ENCODE measurements at regions not wholly inside any gene's neighbourhood (a gene's known extent, or its start where the extent isn't known, plus 50 kb on each side); places are given as distances from the start of the nearest gene placed in this dataset.
"Not testable (repeated sequence)": the region's sequence is repeated elsewhere in the genome, so short reads cannot be mapped to it uniquely, and the experiment has no call there.

DNA sequence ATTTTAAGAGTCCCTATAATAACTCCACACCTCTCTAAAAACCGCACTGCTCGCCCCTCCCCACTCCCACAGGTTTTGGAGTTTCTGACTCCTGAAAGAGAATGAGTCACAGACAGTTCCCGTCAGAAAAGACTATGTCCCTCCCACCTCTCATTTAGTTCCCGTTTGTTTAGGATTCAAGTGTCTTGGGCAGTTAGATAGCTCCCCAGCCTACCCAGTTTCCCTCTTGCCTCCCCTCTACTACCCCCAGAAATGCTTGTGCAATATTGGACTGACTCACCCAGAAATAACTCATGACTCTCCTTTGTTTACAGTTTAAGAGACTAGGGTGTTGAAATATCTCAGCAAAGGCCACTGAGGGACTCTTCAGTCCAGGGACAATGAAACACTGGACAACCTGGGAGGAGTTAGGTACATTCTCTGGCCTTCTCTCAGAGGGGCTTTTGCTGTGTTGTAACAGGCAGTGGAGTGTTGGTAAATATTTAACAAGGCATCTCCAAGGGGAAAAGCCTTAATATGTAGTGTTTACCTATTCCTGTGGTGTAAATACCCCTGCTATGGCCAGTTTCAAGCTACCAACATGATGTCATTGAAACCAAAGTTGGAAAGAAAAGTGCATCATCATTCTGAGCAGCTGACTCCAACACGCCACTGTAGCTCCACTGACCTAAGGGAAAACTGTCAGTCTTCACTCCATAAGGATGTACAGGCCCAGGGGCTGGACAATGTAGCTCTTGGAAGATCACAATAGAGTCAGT, 96.1 kb upstream of the CHD2 start:
- TF ChIP-seq, protein P1, sequence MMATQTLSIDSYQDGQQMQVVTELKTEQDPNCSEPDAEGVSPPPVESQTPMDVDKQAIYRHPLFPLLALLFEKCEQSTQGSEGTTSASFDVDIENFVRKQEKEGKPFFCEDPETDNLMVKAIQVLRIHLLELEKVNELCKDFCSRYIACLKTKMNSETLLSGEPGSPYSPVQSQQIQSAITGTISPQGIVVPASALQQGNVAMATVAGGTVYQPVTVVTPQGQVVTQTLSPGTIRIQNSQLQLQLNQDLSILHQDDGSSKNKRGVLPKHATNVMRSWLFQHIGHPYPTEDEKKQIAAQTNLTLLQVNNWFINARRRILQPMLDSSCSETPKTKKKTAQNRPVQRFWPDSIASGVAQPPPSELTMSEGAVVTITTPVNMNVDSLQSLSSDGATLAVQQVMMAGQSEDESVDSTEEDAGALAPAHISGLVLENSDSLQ (IDR thresholded peaks at IDR 0.05), result peak; percentile 35; the same call in 1 of the 2 replicates
- no peak for TF ChIP-seq BHLHE40 (IDR thresholded peaks at IDR 0.05; ENCODE audit: borderline replicate concordance)

DNA sequence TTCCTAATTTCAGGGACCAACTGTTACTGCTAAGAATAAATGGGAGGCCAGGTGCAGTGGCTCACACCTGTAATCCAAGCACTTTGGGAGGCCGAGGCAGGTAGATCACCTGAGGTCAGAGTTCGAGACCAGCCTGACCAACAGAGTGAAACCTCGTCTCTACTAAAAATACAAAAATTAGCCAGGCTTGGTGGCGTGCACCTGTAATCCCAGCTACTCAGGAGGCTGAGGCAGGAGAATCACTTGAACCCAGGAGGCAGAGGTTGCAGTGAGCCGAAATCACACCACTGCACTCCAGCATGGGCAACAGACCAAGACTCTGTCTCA, 95.6 kb upstream of the CHD2 start:
- not testable (repeated sequence) for DNase-seq (ENCODE audit: extremely low spot score)
- CTCF ChIA-PET, result interaction anchor here (1.4 kb wide), 1 partner anchor 132 kb away, joined by 3 read pairs; no protein-coding TSS in a partner anchor
- POLR2A ChIA-PET, result interaction anchor here (0.8 to 5.7 kb wide), 6 partner anchors 18 to 113 kb away, joined by 3 to 55 read pairs (median 4); no protein-coding TSS in a partner anchor

More for the DNA sequence above, 96.1 kb upstream of the CHD2 start:
- ChIA-PET POLR2A (interaction anchor here (0.6 to 5.7 kb wide), 10 partner anchors 15 to 114 kb away, joined by 3 to 55 read pairs (median 4); partner anchors contain the start of gene CHD2), CTCF (interaction anchor here (0.9 to 1.4 kb wide), 4 partner anchors 104 to 563 kb away, joined by 3 read pairs; no protein-coding TSS in a partner anchor)
- DNase-seq (ENCODE audit: extremely low spot score), result no peak

GRCh38 chr15:92805080-92805690, 94.9 kb upstream of the CHD2 start:
- POLR2A ChIA-PET, result interaction anchor here (0.7 to 5.7 kb wide), 5 partner anchors 17 to 102 kb away, joined by 3 to 55 read pairs (median 4); no protein-coding TSS in a partner anchor
- TF ChIP-seq CTBP1 (IDR thresholded peaks at IDR 0.05; ENCODE audit: borderline replicate concordance) (no peak), TARDBP (IDR thresholded peaks at IDR 0.05) (no peak)
- CTCF ChIA-PET, result interaction anchor here (1.0 kb wide), 2 partner anchors 8 to 111 kb away, joined by 4 to 5 read pairs; no protein-coding TSS in a partner anchor
- no peak for DNase-seq (ENCODE audit: extremely low spot score)

DNA sequence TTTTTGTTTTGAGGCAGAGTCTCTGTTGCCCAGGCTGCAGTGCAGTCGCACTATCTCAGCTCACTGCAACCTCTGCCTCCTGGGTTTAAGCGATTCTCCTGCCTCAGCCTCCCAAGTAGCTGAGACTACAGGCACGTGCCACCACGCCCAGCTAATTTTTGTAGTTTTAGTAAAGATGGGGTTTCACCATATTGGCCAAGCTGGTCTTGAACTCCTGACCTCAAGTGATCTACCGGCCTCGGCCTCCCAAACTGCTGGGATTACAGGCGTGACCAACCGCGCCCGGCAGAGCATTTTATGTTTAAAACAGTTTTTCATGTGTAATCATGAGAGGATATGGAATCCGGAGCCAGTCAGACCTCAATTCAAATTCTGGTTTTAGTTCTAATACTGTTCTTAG, 94.0 kb upstream of the CHD2 start:
- ChIA-PET CTCF (interaction anchor here (1.0 kb wide), 2 partner anchors 9 to 110 kb away, joined by 4 to 5 read pairs; no protein-coding TSS in a partner anchor), POLR2A (interaction anchor here (0.7 to 5.7 kb wide), 5 partner anchors 16 to 101 kb away, joined by 3 to 55 read pairs (median 4); no protein-coding TSS in a partner anchor)
- not testable (repeated sequence) for DNase-seq (ENCODE audit: extremely low spot score)

GRCh38 chr15:92806763-92807162, 93.4 kb upstream of the CHD2 start:
- CTCF ChIA-PET, result interaction anchor here (0.6 to 0.7 kb wide), 2 partner anchors 173 to 211 kb away, joined by 3 to 5 read pairs; no protein-coding TSS in a partner anchor
- DNase-seq (ENCODE audit: extremely low spot score), result no peak
- peak; percentile 24; the same call in 1 of the 2 replicates for TF ChIP-seq ZNF384 (IDR thresholded peaks at IDR 0.05)
- TF ChIP-seq L3MBTL2 (conservative IDR thresholded peaks at IDR 0.05), result no peak
- POLR2A ChIA-PET, result no interaction called here

DNA sequence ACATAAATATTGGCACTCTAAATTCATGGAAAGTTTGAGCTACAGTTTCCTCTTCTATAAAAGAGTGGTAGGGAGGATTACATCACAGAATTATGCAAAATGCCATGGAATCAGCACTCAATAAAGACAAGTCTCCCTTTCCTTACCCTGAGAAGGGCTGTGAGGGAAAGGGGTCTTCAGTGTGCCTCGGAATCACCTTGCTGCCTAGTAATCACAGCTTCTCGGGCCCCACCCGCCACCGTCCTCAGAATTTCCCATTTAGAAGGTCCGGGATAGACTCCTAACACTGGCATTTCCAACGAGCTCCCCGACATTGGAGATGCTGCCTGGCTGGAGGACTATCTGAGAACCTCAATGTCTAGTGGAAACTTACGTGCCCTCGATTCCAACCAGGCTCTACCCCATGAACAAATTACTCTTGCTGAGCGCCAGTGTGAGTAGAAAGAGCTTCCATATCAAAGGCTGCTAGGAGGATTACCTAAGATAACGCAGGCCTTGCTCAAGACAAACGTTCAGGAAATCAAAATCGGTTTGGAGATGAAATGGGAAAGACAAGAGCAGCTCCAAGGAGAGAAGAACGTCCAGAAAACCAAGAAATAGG, 92.1 kb upstream of the CHD2 start:
- no peak for TF ChIP-seq CTBP1 (IDR thresholded peaks at IDR 0.05; ENCODE audit: borderline replicate concordance)
- 0 out of 2 replicates have a peak, but pooled peaks have one; percentile 34 for TF ChIP-seq HDGF (IDR thresholded peaks at IDR 0.05; ENCODE audit: borderline replicate concordance)
- POLR2A ChIA-PET, result interaction anchor here (0.7 to 5.3 kb wide), 22 partner anchors 10 to 121 kb away, joined by 3 to 191 read pairs (median 12); partner anchors contain the start of gene CHD2
- DNase-seq (ENCODE audit: extremely low spot score), result no peak
- CTCF ChIA-PET, result interaction anchor here (0.6 to 3.0 kb wide), 12 partner anchors 9 to 121 kb away, joined by 3 to 17 read pairs (median 5); partner anchors contain the start of gene CHD2

DNA sequence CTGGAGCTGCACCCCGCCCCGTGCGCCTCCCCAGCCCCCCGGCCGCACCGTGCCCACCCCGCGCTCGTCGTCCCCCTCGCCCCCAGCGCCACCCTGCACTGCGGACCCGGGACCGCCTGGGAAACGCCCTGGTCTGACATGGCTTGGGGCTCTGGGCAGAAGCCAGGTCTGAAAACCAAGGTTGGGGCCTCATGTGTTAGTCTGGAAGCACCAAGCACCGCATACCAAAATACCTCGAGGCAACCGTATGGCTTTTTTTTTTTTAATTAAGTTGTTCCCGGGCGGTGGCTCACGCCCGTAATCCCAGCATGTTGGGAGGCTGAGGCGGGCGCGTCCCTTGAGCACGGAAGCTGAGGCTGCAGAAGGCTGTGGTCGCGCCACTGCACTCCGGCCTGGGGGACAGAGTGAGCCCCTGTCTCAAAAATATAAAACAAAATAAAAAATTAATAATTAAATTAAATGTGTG, 91.5 kb upstream of the CHD2 start:
- TF ChIP-seq ELF4 (IDR thresholded peaks at IDR 0.05) (no peak), ZNF384 (IDR thresholded peaks at IDR 0.05) (peak; percentile 55; the same call in 1 of the 2 replicates), FOXM1 (IDR thresholded peaks at IDR 0.05; ENCODE audit: borderline replicate concordance) (no peak), LEF1 (IDR thresholded peaks at IDR 0.05; ENCODE audit: borderline replicate concordance) (no peak)
- CTCF ChIA-PET, result interaction anchor here (0.7 to 3.0 kb wide), 14 partner anchors 9 to 120 kb away, joined by 3 to 17 read pairs (median 6); partner anchors contain the start of gene CHD2
- DNase-seq (ENCODE audit: extremely low spot score), result peak; percentile 51
- POLR2A ChIA-PET, result interaction anchor here (0.7 to 5.3 kb wide), 26 partner anchors 8 to 251 kb away, joined by 3 to 191 read pairs (median 10); partner anchors contain the start of gene CHD2

DNA sequence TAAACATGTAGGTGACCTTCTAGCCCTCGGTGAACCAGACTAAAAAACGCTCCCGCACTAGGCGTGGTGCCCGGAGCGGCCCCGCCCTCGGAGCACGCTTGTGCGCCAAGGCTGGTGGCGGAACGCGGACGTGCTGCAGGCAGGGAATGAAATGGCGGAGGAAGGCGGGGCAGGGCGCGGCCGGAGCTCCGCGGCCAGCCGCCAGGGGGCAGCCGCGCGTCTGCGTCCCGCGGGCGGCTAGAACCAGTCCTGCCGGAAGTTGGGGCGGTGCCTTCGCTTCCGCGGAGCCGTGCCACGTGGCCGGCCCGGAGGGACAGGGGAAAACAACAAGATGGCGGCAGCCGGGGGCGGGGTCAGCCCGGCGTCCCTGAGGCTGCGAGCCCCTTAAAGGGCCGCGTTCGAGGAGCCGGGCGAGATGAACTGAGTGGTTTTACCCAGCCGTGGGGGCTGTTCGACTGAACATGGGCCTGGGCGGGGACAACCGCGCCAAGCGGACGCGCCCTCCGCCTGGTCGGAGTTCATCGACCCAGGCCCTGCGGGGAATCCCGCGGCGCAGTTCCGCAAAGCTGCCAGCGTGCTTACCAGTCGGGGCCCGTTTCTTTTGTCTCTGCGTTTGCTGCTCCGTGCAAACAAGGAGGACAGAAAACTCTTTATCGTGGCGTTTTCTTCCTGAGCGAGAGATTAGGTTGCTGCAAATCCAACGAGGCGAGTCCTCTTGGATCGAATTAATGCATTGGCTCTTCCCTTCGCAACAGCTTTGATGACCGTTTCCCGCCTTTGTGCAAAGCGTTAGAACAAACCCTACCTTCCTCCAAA, 90.9 kb upstream of the CHD2 start:
- peak; percentile 96 for DNase-seq (ENCODE audit: extremely low spot score)
- CTCF ChIA-PET, result interaction anchor here (0.6 to 3.0 kb wide), 15 partner anchors 12 to 883 kb away, joined by 3 to 17 read pairs (median 5); partner anchors contain the start of gene CHD2
- TF ChIP-seq ZNF384 (IDR thresholded peaks at IDR 0.05) (no peak), FOXK2 (IDR thresholded peaks at IDR 0.05) (peak; percentile 80; the same call in 1 of the 2 replicates), BHLHE40 (IDR thresholded peaks at IDR 0.05; ENCODE audit: borderline replicate concordance) (no peak), SP1 (IDR thresholded peaks at IDR 0.05) (no peak), FOXA1 (IDR thresholded peaks at IDR 0.05) (no peak), ELF4 (IDR thresholded peaks at IDR 0.05) (peak; percentile 65), CTBP1 (IDR thresholded peaks at IDR 0.05; ENCODE audit: borderline replicate concordance) (peak; percentile 45; the same call in 1 of the 2 replicates), NFRKB (IDR thresholded peaks at IDR 0.05) (peak; percentile 75), SUZ12 (IDR thresholded peaks at IDR 0.05) (no peak), FOXM1 (IDR thresholded peaks at IDR 0.05; ENCODE audit: borderline replicate concordance) (0 out of 2 replicates have a peak, but pooled peaks have one; percentile 41), HDGF (IDR thresholded peaks at IDR 0.05; ENCODE audit: borderline replicate concordance) (0 out of 2 replicates have a peak, but pooled peaks have one; percentile 46), ARNT (IDR thresholded peaks at IDR 0.05) (peak; percentile 100), L3MBTL2 (conservative IDR thresholded peaks at IDR 0.05) (peak; percentile 96), LEF1 (IDR thresholded peaks at IDR 0.05; ENCODE audit: borderline replicate concordance) (no peak; the same call in 1 of the 2 replicates), TARDBP (IDR thresholded peaks at IDR 0.05) (no peak)
- TF ChIP-seq, protein P1 (IDR thresholded peaks at IDR 0.05), result peak; percentile 35
- POLR2A ChIA-PET, result interaction anchor here (0.8 to 5.3 kb wide), 26 partner anchors 8 to 251 kb away, joined by 3 to 191 read pairs (median 10); partner anchors contain the start of gene CHD2
